Tibial nerve (tissue), 4 donors: ENCODE measurements at regions not wholly inside any gene's neighbourhood (a gene's known extent, or its start where the extent isn't known, plus 50 kb on each side); places are given as distances from the start of the nearest gene placed in this dataset.
"Not testable (repeated sequence)": the region's sequence is repeated elsewhere in the genome, so short reads cannot be mapped to it uniquely, and the experiment has no call there.

Experiments
- DNase-seq, 2 donors: peaks; one replicate each; pipeline ENCODE4 v3.0.0-alpha.2; 2019; ENCODE audit warnings: low spot score in 2 of 2
- H3K27ac ChIP-seq, 4 donors: fragments of 200-600 bp; sonication (generic) in 3 of 4; one replicate each; pipeline ENCODE4 v1.5.1; 2017 to 2019; ENCODE audit warnings: mild to moderate bottlenecking in 1 of 4
- H3K27me3 ChIP-seq, 2 donors: fragments of 200-600 bp; sonication (generic) in 1 of 2; one replicate each; pipeline versions ENCODE4 v1.5.1 to v1.6.0; 2017 to 2019
- H3K36me3 ChIP-seq, 3 donors: fragments of 200-600 bp; sonication (generic); one replicate each; pipeline ENCODE4 v1.5.1; 2018 to 2019
- H3K4me1 ChIP-seq, 4 donors: fragments of 200-600 bp; sonication (generic) in 3 of 4; one replicate each; pipeline ENCODE4 v1.5.1; 2017 to 2019
- H3K4me3 ChIP-seq, 4 donors: fragments of 200-600 bp; sonication (generic) in 3 of 4; one replicate each; pipeline ENCODE4 v1.5.1; 2017 to 2019; ENCODE audit warnings: mild to moderate bottlenecking in 1 of 4, moderate library complexity in 1 of 4
- H3K9me3 ChIP-seq, 4 donors: fragments of 200-600 bp; sonication (generic) in 3 of 4; one replicate each; pipeline ENCODE4 v1.5.1; 2017 to 2019
- CTCF ChIP-seq, 5 experiments: fragments of 200-600 bp in 3 of 5; fragments of 450-650 bp in 2 of 5; sonication (generic) in 3 of 5; IDR thresholded peaks; one replicate each; pipeline ENCODE4 v1.5.1; 2016 to 2019; ENCODE audit warnings: antibody characterized with exemption in 5 of 5, mild to moderate bottlenecking in 3 of 5, moderate library complexity in 2 of 5
- EP300 ChIP-seq, 2 donors: sonication (generic); formaldehyde crosslinking; IDR thresholded peaks; one replicate each; pipeline ENCODE4 v1.6.1; 2017; ENCODE audit warnings: antibody characterized with exemption in 2 of 2, mild to moderate bottlenecking in 1 of 2
- POLR2A ChIP-seq, 2 donors: fragments of 450-650 bp; IDR thresholded peaks; one replicate each; pipeline ENCODE4 v1.6.1; 2017; ENCODE audit warnings: antibody characterized with exemption in 2 of 2, mild to moderate bottlenecking in 2 of 2, moderate library complexity in 2 of 2
- WGBS, 2 donors: methylation state at CpG; one replicate each; pipeline ENCODE4 v1.1.5; 2018; 5-methylcytosine and 5-hydroxymethylcytosine counted together

GRCh38 chr14:105748204-105748578, 221.8 kb downstream of the TMEM121 start:
- no peaks in the 10 kb centered on the region for H3K9me3 ChIP-seq
- 65% methylated on average over 5 of the region's 5 CpGs for WGBS, 2 donors
- TF ChIP-seq EP300 (IDR thresholded peaks at IDR 0.05) (no peak), CTCF (IDR thresholded peaks at IDR 0.05) (no peak), POLR2A (IDR thresholded peaks at IDR 0.05) (no peak)
- no peak overlapping the region for H3K4me3 ChIP-seq
- no peaks in the 10 kb centered on the region for H3K4me1 ChIP-seq
- DNase-seq: no peak
- no peaks in the 10 kb centered on the region for H3K36me3 ChIP-seq
- no peak overlapping the region for H3K27ac ChIP-seq
- no peaks in the 10 kb centered on the region for H3K27me3 ChIP-seq

GRCh38 chr14:105748710-105749109, 222.3 kb downstream of the TMEM121 start:
- H3K27me3 ChIP-seq, DNase-seq: not testable (repeated sequence)
- WGBS, 2 donors: 66 to 68% methylated on average over 6 of the region's 6 CpGs

GRCh38 chr14:105749870-105750541, 223.6 kb downstream of the TMEM121 start:
- WGBS, 2 donors: 93 to 100% methylated on average over 4 to 5 of the region's 19 CpGs
- H3K4me1 ChIP-seq, H3K4me3 ChIP-seq, H3K9me3 ChIP-seq, H3K27ac ChIP-seq, H3K27me3 ChIP-seq, DNase-seq, H3K36me3 ChIP-seq: not testable (repeated sequence)

More at GRCh38 chr14:105748710-105749109, 222.3 kb downstream of the TMEM121 start:
- not testable (repeated sequence) for H3K9me3 ChIP-seq, H3K27ac ChIP-seq, H3K4me3 ChIP-seq, H3K4me1 ChIP-seq, H3K36me3 ChIP-seq

- H3K9me3 ChIP-seq, DNase-seq, H3K4me3 ChIP-seq, H3K27ac ChIP-seq, H3K4me1 ChIP-seq, H3K36me3 ChIP-seq, H3K27me3 ChIP-seq: not testable (repeated sequence)
- WGBS, 2 donors: 82 to 84% methylated on average over 17 to 18 of the region's 18 CpGs
Observed at GRCh38 chr14:105751291-105751751, 224.9 kb downstream of the TMEM121 start.

- not testable (repeated sequence) for H3K27me3 ChIP-seq, DNase-seq, H3K4me1 ChIP-seq, H3K27ac ChIP-seq, H3K4me3 ChIP-seq, H3K36me3 ChIP-seq
- 62 to 85% methylated on average over 3 to 6 of the region's 7 CpGs for WGBS, 2 donors
- H3K9me3 ChIP-seq: peaks cover 0 to 11% (median 0%) of the 10 kb centered on the region in 4 donors
Observed at GRCh38 chr14:105752420-105752819, 226.0 kb downstream of the TMEM121 start.

GRCh38 chr14:105760691-105761344, 234.4 kb downstream of the TMEM121 start:
- peaks cover 0 to 11% (median 0%) of the 10 kb centered on the region in 4 donors for H3K9me3 ChIP-seq
- no peak for DNase-seq
- no peaks in the 10 kb centered on the region for H3K4me1 ChIP-seq
- H3K27ac ChIP-seq: no peak overlapping the region
- H3K36me3 ChIP-seq: no peaks in the 10 kb centered on the region
- H3K27me3 ChIP-seq: no peaks in the 10 kb centered on the region
- TF ChIP-seq POLR2A (IDR thresholded peaks at IDR 0.05) (no peak), EP300 (IDR thresholded peaks at IDR 0.05) (no peak), CTCF (IDR thresholded peaks at IDR 0.05) (no peak)
- no peak overlapping the region for H3K4me3 ChIP-seq
- WGBS, 2 donors: 80 to 85% methylated on average over 12 to 16 of the region's 18 CpGs

GRCh38 chr14:105761345-105761740, 235.0 kb downstream of the TMEM121 start:
- H3K4me3 ChIP-seq, DNase-seq, H3K36me3 ChIP-seq, H3K27me3 ChIP-seq, H3K4me1 ChIP-seq, H3K27ac ChIP-seq: not testable (repeated sequence)
- H3K9me3 ChIP-seq: peaks cover 0 to 13% (median 0%) of the 10 kb centered on the region in 4 donors
- WGBS, 2 donors: 79% methylated on average over 4 to 5 of the region's 5 CpGs
